Ovary (tissue), 7 donors: ENCODE measurements at regions not wholly inside any gene's neighbourhood (a gene's known extent, or its start where the extent isn't known, plus 50 kb on each side); places are given as distances from the start of the nearest gene placed in this dataset.

ENCODE experiments used
- DNase-seq, 5 donors: peaks; one replicate each; pipeline ENCODE4 v3.0.0-alpha.2; 2019 to 2020
- H3K27ac ChIP-seq, 2 donors: fragments of 200-600 bp; one replicate each; pipeline versions ENCODE4 v1.5.1 to v1.8.0; 2019 to 2022
- H3K27me3 ChIP-seq: fragments of 200-600 bp; one replicate; pipeline ENCODE4 v1.8.0; 2022
- H3K36me3 ChIP-seq: fragments of 200-600 bp; sonication (generic); one replicate; pipeline ENCODE4 v1.5.1; 2019
- H3K4me1 ChIP-seq: one replicate; pipeline ENCODE4 v1.8.1; 2013; ENCODE audit warnings: mild to moderate bottlenecking, moderate library complexity; ENCODE audit not compliant: insufficient read depth
- H3K4me3 ChIP-seq: fragments of 200-600 bp; sonication (generic); one replicate; pipeline ENCODE4 v1.5.1; 2017
- H3K9me3 ChIP-seq, 2 donors: fragments of 200-600 bp in 1 of 2; sonication (generic) in 1 of 2; one replicate each; pipeline versions ENCODE4 v1.5.1 to v1.8.1; 2013 to 2019; ENCODE audit warnings: mild to moderate bottlenecking in 1 of 2, moderate library complexity in 1 of 2
- EP300 ChIP-seq: sonication (generic); formaldehyde crosslinking; IDR thresholded peaks from one replicate; pipeline ENCODE4 v1.6.1; 2017; ENCODE audit warnings: antibody characterized with exemption
- POLR2A ChIP-seq: fragments of 450-650 bp; IDR thresholded peaks from one replicate; pipeline ENCODE4 v1.6.1; 2017; ENCODE audit warnings: antibody characterized with exemption, mild to moderate bottlenecking, moderate library complexity
- WGBS, 3 donors: extraction: QIAGEN DNeasy Blood & Tissue Kit in 1 of 3; methylation state at CpG; one replicate each; pipeline versions ENCODE4 v1.1.5 to v1.1.7; 2013 to 2017; 5-methylcytosine and 5-hydroxymethylcytosine counted together
- intact Hi-C, 4 donors: fragments of 100-400 bp; cut with DNase I; formaldehyde crosslinking; loops; one replicate each; pipeline versions ENCODE4 v1.11.0 to v1.15.1; 2022 to 2023
- TF ChIP-seq, protein P1 (sequence below), 3 donors: fragments of 450-650 bp in 2 of 3; fragments of 200-600 bp in 1 of 3; IDR thresholded peaks; one replicate each; pipeline versions ENCODE4 v1.5.1 to v1.8.0; 2016 to 2022; ENCODE audit warnings: antibody characterized with exemption in 3 of 3, mild to moderate bottlenecking in 1 of 3
- donor health status: DM: no; HTN: no; CAD: no; lungs with moderate emphysema.
- donor health status: DM: no; HTN: no; CAD: no.
- donor health status: Bipolar disorder and iron deficiency.
- donor health status: DM: no; HTN: no; CAD: no.
- donor health status: DM: yes; HTN: yes; CAD: no.

DNA sequence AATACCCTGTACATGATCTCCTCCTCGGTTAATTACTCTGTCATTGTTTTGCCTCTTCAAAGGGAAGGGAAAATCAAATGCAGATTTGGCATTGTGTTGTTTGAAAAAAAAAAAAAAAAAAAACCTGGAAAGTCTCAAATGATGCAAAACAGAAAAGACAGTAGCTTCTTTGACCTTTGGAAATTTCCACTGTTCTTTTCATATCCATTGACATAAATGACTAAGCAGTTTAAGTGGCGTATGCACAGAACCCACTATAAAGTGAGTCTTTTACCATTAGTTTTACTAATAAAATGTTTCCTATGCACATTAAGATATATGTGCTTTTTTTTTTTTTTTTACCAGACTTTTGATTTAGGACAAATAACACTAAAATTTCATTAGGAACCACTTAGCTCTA is 704.3 kb downstream of the TFAP2A start:
- WGBS, 3 donors = 66 to 82% (median 74%) methylated on average over 2 of the region's 2 CpGs
- intact Hi-C loops = no loop called here
- Histone ChIP-seq H3K4me1 (no peaks in the 10 kb centered on the region), H3K36me3 (no peaks in the 10 kb centered on the region), H3K27me3 (no peaks in the 10 kb centered on the region), H3K4me3 (no peak overlapping the region), H3K9me3 (no peaks in the 10 kb centered on the region), H3K27ac (no peak overlapping the region)
- no peak for DNase-seq
- TF ChIP-seq, protein P1, sequence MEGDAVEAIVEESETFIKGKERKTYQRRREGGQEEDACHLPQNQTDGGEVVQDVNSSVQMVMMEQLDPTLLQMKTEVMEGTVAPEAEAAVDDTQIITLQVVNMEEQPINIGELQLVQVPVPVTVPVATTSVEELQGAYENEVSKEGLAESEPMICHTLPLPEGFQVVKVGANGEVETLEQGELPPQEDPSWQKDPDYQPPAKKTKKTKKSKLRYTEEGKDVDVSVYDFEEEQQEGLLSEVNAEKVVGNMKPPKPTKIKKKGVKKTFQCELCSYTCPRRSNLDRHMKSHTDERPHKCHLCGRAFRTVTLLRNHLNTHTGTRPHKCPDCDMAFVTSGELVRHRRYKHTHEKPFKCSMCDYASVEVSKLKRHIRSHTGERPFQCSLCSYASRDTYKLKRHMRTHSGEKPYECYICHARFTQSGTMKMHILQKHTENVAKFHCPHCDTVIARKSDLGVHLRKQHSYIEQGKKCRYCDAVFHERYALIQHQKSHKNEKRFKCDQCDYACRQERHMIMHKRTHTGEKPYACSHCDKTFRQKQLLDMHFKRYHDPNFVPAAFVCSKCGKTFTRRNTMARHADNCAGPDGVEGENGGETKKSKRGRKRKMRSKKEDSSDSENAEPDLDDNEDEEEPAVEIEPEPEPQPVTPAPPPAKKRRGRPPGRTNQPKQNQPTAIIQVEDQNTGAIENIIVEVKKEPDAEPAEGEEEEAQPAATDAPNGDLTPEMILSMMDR (IDR thresholded peaks at IDR 0.05) = no peak
- TF ChIP-seq EP300 (no peak), POLR2A (no peak)

DNA sequence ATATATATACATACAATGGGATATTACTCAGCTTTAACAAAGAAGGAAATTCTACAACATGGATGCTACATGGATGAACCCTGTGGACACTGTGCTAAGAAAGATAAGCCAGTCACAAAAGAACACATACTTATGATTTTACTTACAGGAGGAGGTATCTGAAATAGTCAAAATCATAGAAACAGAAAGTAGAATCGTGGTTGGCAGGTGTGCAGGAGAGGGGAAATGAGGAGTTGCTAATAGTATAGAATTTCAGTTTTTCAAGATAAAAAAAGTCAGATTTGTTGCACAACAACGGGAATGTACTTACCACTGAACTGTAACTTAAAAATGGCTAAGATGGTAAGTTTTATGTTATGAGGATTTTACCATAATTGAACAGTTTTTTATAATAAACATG is 706.3 kb downstream of the TFAP2A start:
- TF ChIP-seq EP300 (no peak), POLR2A (no peak)
- TF ChIP-seq, protein P1 (IDR thresholded peaks at IDR 0.05) = no peak
- 35 to 56% (median 38%) methylated on average over 2 of the region's 2 CpGs for WGBS, 3 donors
- Histone ChIP-seq H3K4me1 (no peaks in the 10 kb centered on the region), H3K27ac (no peak overlapping the region), H3K9me3 (no peaks in the 10 kb centered on the region), H3K36me3 (no peaks in the 10 kb centered on the region), H3K4me3 (no peak overlapping the region), H3K27me3 (no peaks in the 10 kb centered on the region)
- intact Hi-C loops = no loop called here
- no peak for DNase-seq

DNA sequence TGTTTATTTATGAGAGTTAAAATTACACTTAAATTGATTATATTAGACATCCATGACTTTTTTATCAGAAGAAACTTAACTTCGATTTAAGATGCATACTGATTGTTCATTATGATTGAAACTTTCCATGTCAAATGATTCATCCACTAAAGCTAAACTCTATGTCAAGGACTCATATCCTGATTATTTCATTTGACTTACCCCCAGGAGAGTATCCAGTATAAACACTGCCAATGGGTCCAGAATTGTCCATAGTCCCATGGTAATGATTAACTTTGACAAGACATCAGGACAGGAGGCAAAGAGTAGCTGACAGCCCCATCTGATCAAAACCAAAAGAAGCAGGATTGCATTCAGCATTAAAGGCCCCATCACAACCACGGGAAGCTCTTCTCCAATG is 709.9 kb downstream of the TFAP2A start:
- 67 to 80% (median 70%) methylated on average over 2 of the region's 2 CpGs for WGBS, 3 donors
- Histone ChIP-seq H3K4me1 (no peaks in the 10 kb centered on the region), H3K27me3 (no peaks in the 10 kb centered on the region), H3K36me3 (no peaks in the 10 kb centered on the region), H3K9me3 (no peaks in the 10 kb centered on the region), H3K27ac (no peak overlapping the region), H3K4me3 (no peak overlapping the region)
- no peak for DNase-seq
- TF ChIP-seq POLR2A (no peak), EP300 (no peak)
- TF ChIP-seq, protein P1 (IDR thresholded peaks at IDR 0.05) = no peak
- intact Hi-C loops = no loop called here

DNA sequence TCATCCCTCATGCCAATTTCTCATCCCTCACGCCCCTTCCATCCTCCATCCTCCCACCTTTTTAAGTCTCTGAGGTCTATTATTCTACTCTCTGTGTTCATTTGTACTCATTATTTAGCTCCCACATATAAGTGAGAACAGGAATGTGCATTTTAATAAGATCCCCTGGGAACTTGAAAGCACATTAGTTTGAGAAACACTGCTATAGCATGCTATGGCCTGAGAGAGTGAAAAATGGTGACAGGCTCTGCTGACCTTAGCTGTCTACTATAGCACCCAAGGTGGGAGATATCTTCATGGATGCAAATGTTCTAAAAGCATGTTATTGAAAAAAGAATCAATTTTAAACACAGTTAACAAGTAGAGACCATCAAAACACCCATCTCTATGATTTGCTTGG is 712.0 kb downstream of the TFAP2A start:
- Histone ChIP-seq H3K27me3 (no peaks in the 10 kb centered on the region), H3K36me3 (no peaks in the 10 kb centered on the region), H3K27ac (no peak overlapping the region), H3K4me1 (no peaks in the 10 kb centered on the region), H3K4me3 (no peak overlapping the region), H3K9me3 (no peaks in the 10 kb centered on the region)
- TF ChIP-seq POLR2A (no peak), EP300 (no peak)
- TF ChIP-seq, protein P1 (IDR thresholded peaks at IDR 0.05) = no peak
- DNase-seq = no peak
- 37 to 46% (median 40%) methylated on average over 1 of the region's 1 CpG for WGBS, 3 donors
- intact Hi-C loops = no loop called here

DNA sequence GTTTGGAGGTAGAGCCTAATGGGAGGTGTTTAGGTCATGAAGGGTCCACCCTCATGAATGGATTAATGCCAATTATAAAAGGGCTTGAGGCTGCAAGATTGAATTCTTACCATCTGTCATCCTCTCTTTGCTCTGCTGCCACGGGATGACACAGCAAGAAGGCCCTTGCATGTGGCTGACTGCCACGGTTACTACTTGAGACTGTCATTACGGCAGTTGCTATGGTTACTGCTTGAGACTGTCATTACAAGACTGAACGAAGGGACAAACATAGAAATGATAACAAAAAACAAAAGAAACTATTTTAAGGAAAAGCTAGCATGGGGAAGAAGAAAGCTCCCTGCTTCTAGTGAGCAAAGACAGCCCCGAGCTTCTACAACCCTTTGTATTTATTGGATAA is 715.0 kb downstream of the TFAP2A start:
- no peaks in the 10 kb centered on the region for H3K4me1 ChIP-seq
- H3K36me3 ChIP-seq = no peaks in the 10 kb centered on the region
- H3K27me3 ChIP-seq = no peaks in the 10 kb centered on the region
- intact Hi-C loops = no loop called here
- 64 to 69% (median 67%) methylated on average over 5 of the region's 5 CpGs for WGBS, 3 donors
- no peak overlapping the region for H3K4me3 ChIP-seq
- no peak overlapping the region for H3K27ac ChIP-seq
- no peak for TF ChIP-seq POLR2A
- TF ChIP-seq EP300 = no peak
- TF ChIP-seq, protein P1 (IDR thresholded peaks at IDR 0.05) = no peak
- no peak for DNase-seq
- no peaks in the 10 kb centered on the region for H3K9me3 ChIP-seq
